Kidney (tissue), 13 donors: ENCODE measurements at regions not wholly inside any gene's neighbourhood (a gene's known extent, or its start where the extent isn't known, plus 50 kb on each side); places are given as distances from the start of the nearest gene placed in this dataset.

Source experiments
- DNase-seq, 5 donors: peaks; one replicate each; pipeline ENCODE4 v3.0.0-alpha.2; 2013 to 2020
- FAIRE-seq: peaks from 2 replicates; lab custom pipeline; 2012; peaks lifted over from hg19 to GRCh38; lab: Jason Lieb, UNC
- H3K27ac ChIP-seq, 2 donors: one replicate each; pipeline ENCODE4 v1.7.0; 2013; ENCODE audit warnings: low read depth in 2 of 2, low read length in 2 of 2, inconsistent platforms in 1 of 2
- H3K27me3 ChIP-seq: one replicate; pipeline ENCODE4 v1.7.1; 2013; ENCODE audit warnings: low read length, inconsistent platforms; ENCODE audit not compliant: control insufficient read depth, insufficient read depth
- H3K36me3 ChIP-seq, 3 donors: one replicate each; pipeline versions ENCODE4 v1.7.0 to v1.7.1; 2013; ENCODE audit warnings: low read length in 3 of 3, control low read depth in 1 of 3, inconsistent platforms in 1 of 3; ENCODE audit not compliant: insufficient read depth in 3 of 3, control insufficient read depth in 2 of 3
- H3K4me1 ChIP-seq, 3 donors: one replicate each; pipeline versions ENCODE4 v1.7.0 to v1.7.1; 2013; ENCODE audit warnings: low read length in 3 of 3, inconsistent platforms in 1 of 3, low read depth in 1 of 3; ENCODE audit not compliant: control insufficient read depth in 2 of 3, insufficient read depth in 2 of 3
- H3K4me3 ChIP-seq, 3 donors: one replicate each; pipeline versions ENCODE4 v1.7.0 to v1.8.1; 2013; ENCODE audit warnings: low read length in 3 of 3, control low read depth in 1 of 3, inconsistent platforms in 1 of 3
- H3K9ac ChIP-seq, 3 donors: one replicate each; pipeline versions ENCODE4 v1.7.0 to v1.7.1; 2013; ENCODE audit warnings: low read length in 3 of 3, control low read depth in 1 of 3, inconsistent platforms in 1 of 3
- H3K9me3 ChIP-seq, 3 donors: one replicate each; pipeline versions ENCODE4 v1.7.0 to v1.7.1; 2013; ENCODE audit warnings: low read length in 3 of 3, control low read depth in 1 of 3, inconsistent platforms in 1 of 3; ENCODE audit not compliant: control insufficient read depth in 2 of 3, insufficient read depth in 1 of 3
- CTCF ChIP-seq: IDR thresholded peaks from 3 replicates; pipeline ENCODE4 v1.5.1; 2012; ENCODE audit warnings: mild to moderate bottlenecking, moderate library complexity, borderline replicate concordance; ENCODE audit not compliant: insufficient read depth; ENCODE audit errors: extremely low read depth
- intact Hi-C: fragments of 100-400 bp; cut with DNase I; formaldehyde crosslinking; loops from one replicate; pipeline ENCODE4 v1.11.1; 2022
- donor health status: control.
- donor health status: control.
- donor health status: control.
- donor health status: control.
- donor health status: control.
- donor health status: DM: yes; HTN: yes; CAD: no.
- donor health status: Normal renal cell carcinoma (clear cell type).

DNA sequence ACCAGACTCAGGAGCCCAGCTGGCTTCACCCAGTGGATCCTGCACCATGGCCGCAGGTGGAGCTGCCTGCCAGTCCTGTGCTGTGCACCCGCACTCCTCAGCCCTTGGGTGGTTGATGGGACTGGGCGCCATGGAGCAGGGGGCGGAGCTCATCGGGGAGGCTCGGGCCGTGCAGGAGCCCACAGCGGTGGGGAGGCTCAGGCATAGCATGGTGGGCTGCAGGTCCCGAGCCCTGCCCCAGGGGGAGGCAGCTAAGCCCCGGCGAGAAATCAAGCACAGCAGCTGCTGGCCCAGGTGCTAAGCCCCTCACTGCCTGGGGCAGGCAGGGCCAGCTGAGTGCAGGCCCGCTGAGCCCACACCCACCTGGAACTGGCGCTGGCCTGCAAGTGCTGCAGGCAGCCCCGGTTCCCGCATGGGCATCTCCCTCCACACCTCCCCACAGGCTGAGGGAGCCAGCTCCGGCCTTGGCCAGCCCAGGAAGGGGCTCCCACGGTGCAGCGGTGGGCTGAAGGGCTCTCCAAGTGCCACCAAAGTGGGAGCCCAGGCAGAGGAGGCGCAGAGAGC is 464.1 kb upstream of the DIPK2B start:
- Histone ChIP-seq H3K27ac (no peak overlapping the region), H3K36me3 (no peaks in the 10 kb centered on the region), H3K4me3 (no peak overlapping the region), H3K9me3 (no peaks in the 10 kb centered on the region), H3K9ac (no peak overlapping the region), H3K27me3 (no peaks in the 10 kb centered on the region), H3K4me1 (no peaks in the 10 kb centered on the region)
- intact Hi-C loops = no loop called here
- TF ChIP-seq CTCF = no peak
- DNase-seq (peak in 1 of 5 donors; percentile 69), FAIRE-seq (no peak)

- intact Hi-C loops = no loop called here
- FAIRE-seq = no peak
- no peak for DNase-seq
- no peak overlapping the region for H3K27ac ChIP-seq
- H3K4me1 ChIP-seq = no peaks in the 10 kb centered on the region
- TF ChIP-seq CTCF = no peak
- no peaks in the 10 kb centered on the region for H3K9me3 ChIP-seq
- H3K27me3 ChIP-seq = no peaks in the 10 kb centered on the region
- no peak overlapping the region for H3K4me3 ChIP-seq
- H3K36me3 ChIP-seq = no peaks in the 10 kb centered on the region
- no peak overlapping the region for H3K9ac ChIP-seq
Observed at GRCh38 chrX:45660477-45660876, 459.8 kb upstream of the DIPK2B start.

DNA sequence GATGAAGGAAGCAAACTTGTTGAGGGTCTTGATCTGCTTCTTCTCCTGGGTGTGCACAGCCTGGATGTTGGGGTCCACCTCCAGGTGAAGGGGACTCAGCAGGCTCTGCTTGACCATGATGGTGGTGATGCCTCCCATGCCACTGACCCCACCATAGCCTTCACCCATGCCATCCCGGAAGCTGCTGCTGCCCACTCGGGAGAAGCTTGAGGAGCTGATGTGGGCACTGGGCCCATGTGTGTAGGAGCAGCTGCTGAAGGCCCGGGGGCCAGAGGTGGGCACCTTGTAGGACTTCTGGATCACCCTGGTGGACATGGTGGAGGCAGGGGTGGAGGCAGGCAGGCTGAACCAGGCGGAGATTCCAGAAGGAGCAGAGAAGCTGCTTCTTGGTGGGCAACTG is 432.7 kb upstream of the DIPK2B start:
- intact Hi-C loops = no loop called here
- no peak overlapping the region for H3K4me3 ChIP-seq
- no peak for TF ChIP-seq CTCF
- DNase-seq (peak in 1 of 5 donors; percentile 52), FAIRE-seq (no peak)
- H3K27ac ChIP-seq = no peak overlapping the region
- H3K27me3 ChIP-seq = no peaks in the 10 kb centered on the region
- H3K9ac ChIP-seq = no peak overlapping the region
- no peaks in the 10 kb centered on the region for H3K4me1 ChIP-seq
- no peaks in the 10 kb centered on the region for H3K9me3 ChIP-seq
- H3K36me3 ChIP-seq = no peaks in the 10 kb centered on the region

- H3K27ac ChIP-seq = no peak overlapping the region
- FAIRE-seq (no peak), DNase-seq (peak in 1 of 5 donors; percentile 54)
- H3K4me1 ChIP-seq = no peaks in the 10 kb centered on the region
- no peaks in the 10 kb centered on the region for H3K9me3 ChIP-seq
- H3K27me3 ChIP-seq = no peaks in the 10 kb centered on the region
- intact Hi-C loops = no loop called here
- no peak overlapping the region for H3K4me3 ChIP-seq
- no peaks in the 10 kb centered on the region for H3K36me3 ChIP-seq
- TF ChIP-seq CTCF = no peak
- no peak overlapping the region for H3K9ac ChIP-seq
Observed at GRCh38 chrX:45632506-45632905, 431.8 kb upstream of the DIPK2B start.
